ENCODE measurements at regions not wholly inside any gene's neighbourhood (a gene's known extent, or its start where the extent isn't known, plus 50 kb on each side); places are given as distances from the start of the nearest gene placed in this dataset.
"Not testable (repeated sequence)": the region's sequence is repeated elsewhere in the genome, so short reads cannot be mapped to it uniquely, and the experiment has no call there.

- no peak for DNase-seq
- no peaks in the 10 kb centered on the region for H3K27me3 Mint-ChIP-seq
- no peak for ATAC-seq (replicated peaks)
- H3K27ac Mint-ChIP-seq, result no peak overlapping the region
- no peaks in the 10 kb centered on the region for H3K4me1 Mint-ChIP-seq
- no peaks in the 10 kb centered on the region for H3K9me3 Mint-ChIP-seq
- H3K4me3 Mint-ChIP-seq, result no peak overlapping the region
- H3K36me3 Mint-ChIP-seq, result no peaks in the 10 kb centered on the region
These were observed 269.3 kb upstream of the NFIA start for GRCh38 chr1:60813071-60813470.

- DNase-seq (no peak), ATAC-seq (replicated peaks) (no peak)
- no peaks in the 10 kb centered on the region for H3K27me3 Mint-ChIP-seq
- H3K27ac Mint-ChIP-seq, result no peak overlapping the region
- H3K4me1 Mint-ChIP-seq, result no peaks in the 10 kb centered on the region
- H3K36me3 Mint-ChIP-seq, result no peaks in the 10 kb centered on the region
- H3K4me3 Mint-ChIP-seq, result no peak overlapping the region
- peaks cover 9 to 11% of the 10 kb centered on the region in 2 donors for H3K9me3 Mint-ChIP-seq
These were observed 273.0 kb upstream of the NFIA start for GRCh38 chr1:60809204-60809980.

DNA sequence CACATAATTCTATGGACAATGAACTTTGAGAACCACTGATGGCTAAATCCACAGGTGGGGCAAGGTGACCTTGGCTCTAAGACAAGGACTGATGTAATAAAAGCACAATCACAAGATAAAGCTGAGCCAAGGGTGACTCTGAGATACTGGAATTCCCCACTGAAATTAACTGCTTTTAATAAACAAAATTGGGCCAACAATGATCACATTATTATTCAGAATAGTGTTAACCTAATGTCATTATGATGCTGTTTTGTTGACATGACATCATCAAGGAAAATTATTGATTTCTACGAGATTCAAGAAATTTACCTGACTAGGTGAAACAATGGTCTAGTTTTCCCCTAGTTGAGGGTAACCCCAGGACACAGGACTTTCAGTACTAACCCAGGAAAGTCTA lies 273.7 kb upstream of the NFIA start:
- H3K4me3 Mint-ChIP-seq, result no peak overlapping the region
- DNase-seq (no peak), ATAC-seq (replicated peaks) (no peak)
- no peaks in the 10 kb centered on the region for H3K4me1 Mint-ChIP-seq
- H3K27me3 Mint-ChIP-seq, result no peaks in the 10 kb centered on the region
- H3K36me3 Mint-ChIP-seq, result no peaks in the 10 kb centered on the region
- H3K27ac Mint-ChIP-seq, result no peak overlapping the region
- H3K9me3 Mint-ChIP-seq, result peaks cover 9 to 11% of the 10 kb centered on the region in 2 donors

DNA sequence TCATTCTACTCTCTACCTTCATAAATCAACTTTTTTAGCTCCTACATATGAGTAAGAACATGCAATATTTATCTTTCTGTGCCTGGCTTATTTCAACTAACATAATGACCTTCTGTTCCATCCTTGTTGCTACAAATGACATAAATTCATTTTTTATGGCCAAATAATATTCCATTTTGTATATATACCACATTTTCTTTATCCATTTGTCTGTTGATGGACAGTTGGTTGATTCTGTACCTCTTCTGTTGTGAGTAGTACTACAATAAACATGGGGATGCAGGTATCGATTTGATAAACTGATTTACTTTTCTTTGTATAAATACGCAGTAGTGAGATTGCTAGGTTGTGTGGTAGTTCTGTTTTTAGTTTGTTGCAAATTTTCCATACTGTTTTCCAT lies 279.5 kb upstream of the NFIA start:
- no peak for ATAC-seq (replicated peaks)
- DNase-seq, result no peak
- Mint-ChIP-seq H3K4me3 (no peak overlapping the region), H3K27me3 (no peaks in the 10 kb centered on the region), H3K27ac (no peak overlapping the region), H3K9me3 (peaks cover 11 to 15% of the 10 kb centered on the region in 2 donors), H3K36me3 (no peaks in the 10 kb centered on the region), H3K4me1 (no peaks in the 10 kb centered on the region)

- Mint-ChIP-seq H3K36me3 (no peaks in the 10 kb centered on the region), H3K4me3 (no peak overlapping the region), H3K9me3 (peaks cover 0 to 2% of the 10 kb centered on the region in 2 donors), H3K4me1 (no peaks in the 10 kb centered on the region), H3K27ac (no peak overlapping the region), H3K27me3 (no peaks in the 10 kb centered on the region)
- DNase-seq, result no peak
- no peak for ATAC-seq (replicated peaks)
These were observed 285.0 kb upstream of the NFIA start for GRCh38 chr1:60797351-60797750.

GRCh38 chr1:60791226-60791625 lies 291.1 kb upstream of the NFIA start:
- Mint-ChIP-seq H3K27me3 (peaks cover 0 to 3% of the 10 kb centered on the region in 2 donors), H3K4me3 (no peak overlapping the region), H3K4me1 (no peaks in the 10 kb centered on the region), H3K36me3 (no peaks in the 10 kb centered on the region), H3K27ac (no peak overlapping the region), H3K9me3 (no peaks in the 10 kb centered on the region)
- ATAC-seq (replicated peaks), result no peak
- DNase-seq, result no peak

GRCh38 chr1:60773099-60773498 lies 309.3 kb upstream of the NFIA start:
- not testable (repeated sequence) for H3K27ac Mint-ChIP-seq; H3K4me1 Mint-ChIP-seq; H3K36me3 Mint-ChIP-seq; H3K27me3 Mint-ChIP-seq; DNase-seq; ATAC-seq (replicated peaks); H3K4me3 Mint-ChIP-seq
- H3K9me3 Mint-ChIP-seq, result peaks cover 5 to 16% of the 10 kb centered on the region in 2 donors

DNA sequence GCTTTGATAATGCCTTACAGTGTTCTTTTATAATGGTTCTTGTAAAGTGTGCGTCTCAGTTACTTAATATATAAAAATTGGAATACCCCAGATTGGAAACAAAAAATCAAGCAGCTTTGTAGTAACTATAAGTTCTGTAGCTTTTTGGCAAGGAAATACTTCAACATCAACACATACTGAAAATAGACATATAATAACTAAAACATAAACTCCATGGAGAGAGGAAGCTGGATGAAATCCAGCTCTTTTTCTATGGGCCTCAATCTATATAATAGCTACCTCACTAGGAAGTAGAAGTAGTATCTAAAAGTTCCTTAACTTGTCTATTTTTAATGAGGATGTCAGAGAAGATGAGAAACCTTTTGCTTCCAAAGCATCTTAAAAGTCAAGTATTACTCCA lies 313.3 kb upstream of the NFIA start:
- H3K27me3 Mint-ChIP-seq, result peaks cover 0 to 4% of the 10 kb centered on the region in 2 donors
- no peaks in the 10 kb centered on the region for H3K4me1 Mint-ChIP-seq
- H3K36me3 Mint-ChIP-seq, result no peaks in the 10 kb centered on the region
- H3K27ac Mint-ChIP-seq, result no peak overlapping the region
- no peak for DNase-seq
- no peak overlapping the region for H3K4me3 Mint-ChIP-seq
- peaks cover 5 to 13% of the 10 kb centered on the region in 2 donors for H3K9me3 Mint-ChIP-seq
- no peak for ATAC-seq (replicated peaks)

GRCh38 chr1:60765204-60765603 lies 317.2 kb upstream of the NFIA start:
- DNase-seq (no peak), ATAC-seq (replicated peaks) (peak; percentile 41 to 45)
- Mint-ChIP-seq H3K27me3 (peaks cover 0 to 4% of the 10 kb centered on the region in 2 donors), H3K27ac (no peak overlapping the region), H3K36me3 (no peaks in the 10 kb centered on the region), H3K4me3 (no peak overlapping the region), H3K9me3 (peaks cover 0 to 2% of the 10 kb centered on the region in 2 donors), H3K4me1 (no peaks in the 10 kb centered on the region)

DNA sequence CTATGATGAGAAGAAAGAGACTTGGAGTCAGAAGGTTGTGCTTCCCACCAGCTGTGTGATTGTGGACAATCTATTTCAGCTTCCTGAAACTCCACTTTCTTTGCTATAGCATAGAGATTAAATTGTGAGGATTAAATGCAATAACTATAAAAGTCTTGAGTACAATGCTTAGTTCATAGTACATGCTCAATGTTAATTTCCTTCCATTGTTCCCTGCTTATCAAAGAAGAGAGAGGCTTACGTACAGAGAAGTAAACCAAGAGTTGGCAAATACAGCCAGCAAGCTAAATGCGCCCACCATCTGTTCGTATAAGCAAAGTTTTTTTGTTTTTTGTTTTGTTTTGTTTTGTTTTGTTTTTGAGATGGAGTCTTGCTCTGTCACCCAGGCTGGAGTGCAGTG lies 317.9 kb upstream of the NFIA start:
- Mint-ChIP-seq H3K36me3 (no peaks in the 10 kb centered on the region), H3K9me3 (peaks cover 0 to 2% of the 10 kb centered on the region in 2 donors), H3K27ac (no peak overlapping the region), H3K4me1 (no peaks in the 10 kb centered on the region), H3K27me3 (peaks cover 0 to 1% of the 10 kb centered on the region in 2 donors), H3K4me3 (no peak overlapping the region)
- DNase-seq (no peak), ATAC-seq (replicated peaks) (no peak)

DNA sequence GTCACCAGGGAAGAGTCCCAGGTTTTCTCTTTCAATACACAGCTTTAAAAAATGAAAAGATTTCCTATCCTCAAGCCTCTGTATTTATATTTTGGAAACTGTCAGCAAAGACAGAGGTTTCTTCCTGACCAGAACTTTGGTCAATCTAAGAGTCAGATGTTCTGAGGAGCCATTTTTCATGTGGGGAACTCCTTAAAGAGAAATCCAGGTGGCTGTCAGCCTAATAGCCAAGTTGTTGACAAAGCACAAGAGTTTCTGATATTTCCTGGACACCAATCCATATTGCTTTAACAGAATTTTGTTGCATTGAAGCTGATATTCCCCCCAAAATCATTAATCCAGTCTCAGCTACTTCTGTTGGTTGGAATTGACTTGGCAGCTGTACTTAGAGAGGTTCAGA lies 318.6 kb upstream of the NFIA start:
- H3K36me3 Mint-ChIP-seq, result no peaks in the 10 kb centered on the region
- ATAC-seq (replicated peaks), result no peak
- peaks cover 0 to 2% of the 10 kb centered on the region in 2 donors for H3K9me3 Mint-ChIP-seq
- H3K27ac Mint-ChIP-seq, result no peak overlapping the region
- H3K4me3 Mint-ChIP-seq, result no peak overlapping the region
- H3K27me3 Mint-ChIP-seq, result no peaks in the 10 kb centered on the region
- H3K4me1 Mint-ChIP-seq, result no peaks in the 10 kb centered on the region
- no peak for DNase-seq

- Mint-ChIP-seq H3K9me3 (no peaks in the 10 kb centered on the region), H3K4me3 (no peak overlapping the region), H3K27ac (no peak overlapping the region), H3K36me3 (no peaks in the 10 kb centered on the region), H3K27me3 (no peaks in the 10 kb centered on the region), H3K4me1 (no peaks in the 10 kb centered on the region)
- DNase-seq, result no peak
- no peak for ATAC-seq (replicated peaks)
These were observed 319.4 kb upstream of the NFIA start for GRCh38 chr1:60762911-60763310.

DNA sequence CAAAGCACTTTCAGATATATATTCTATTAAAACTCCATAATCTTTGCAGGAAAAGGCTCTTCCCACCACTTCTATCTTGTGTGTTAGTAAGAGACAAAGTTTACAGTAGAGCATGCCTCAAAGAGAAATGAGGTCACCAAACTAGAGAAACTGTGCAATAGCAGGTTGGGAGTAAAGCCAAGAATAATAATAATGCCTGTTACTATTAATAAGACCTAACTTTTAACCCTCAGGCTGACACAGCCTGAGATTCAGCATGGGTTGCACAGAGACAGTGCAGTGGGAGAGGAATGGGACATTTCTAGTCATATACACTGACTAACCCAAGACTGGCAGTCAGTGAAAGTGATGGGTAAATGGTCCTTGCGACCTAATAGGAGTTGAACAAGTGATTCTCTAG lies 320.2 kb upstream of the NFIA start:
- H3K27ac Mint-ChIP-seq, result no peak overlapping the region

DNA sequence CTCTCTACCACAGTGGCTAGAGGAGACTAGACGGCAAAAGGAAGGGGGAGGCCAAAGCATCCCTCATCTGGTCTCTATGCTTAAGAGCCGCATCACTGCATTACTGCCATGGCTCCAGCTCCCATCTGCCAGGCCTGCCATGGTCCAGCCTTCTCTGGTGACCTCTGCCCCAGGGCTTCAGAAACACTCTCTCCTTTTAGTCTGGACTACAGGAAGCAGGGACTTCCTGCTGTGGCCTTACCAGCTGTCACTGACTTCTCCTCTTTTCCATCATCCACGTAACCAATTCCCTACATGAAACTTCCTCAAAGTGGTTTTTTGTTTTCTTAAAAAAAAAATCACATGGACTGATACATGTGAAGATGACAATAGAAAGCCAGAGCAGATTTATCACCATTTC lies 323.1 kb upstream of the NFIA start:
- no peaks in the 10 kb centered on the region for H3K36me3 Mint-ChIP-seq

More for the DNA sequence above, 320.2 kb upstream of the NFIA start:
- Mint-ChIP-seq H3K36me3 (no peaks in the 10 kb centered on the region), H3K4me3 (no peak overlapping the region), H3K4me1 (no peaks in the 10 kb centered on the region), H3K9me3 (no peaks in the 10 kb centered on the region), H3K27me3 (no peaks in the 10 kb centered on the region)
- DNase-seq (no peak), ATAC-seq (replicated peaks) (no peak)

GRCh38 chr1:60757485-60757884 lies 324.9 kb upstream of the NFIA start:
- no peaks in the 10 kb centered on the region for H3K9me3 Mint-ChIP-seq
- no peak overlapping the region for H3K4me3 Mint-ChIP-seq
- ATAC-seq (replicated peaks) (no peak), DNase-seq (no peak)
- H3K27ac Mint-ChIP-seq, result no peak overlapping the region
- H3K27me3 Mint-ChIP-seq, result no peaks in the 10 kb centered on the region
- no peaks in the 10 kb centered on the region for H3K4me1 Mint-ChIP-seq
- no peaks in the 10 kb centered on the region for H3K36me3 Mint-ChIP-seq

More for the DNA sequence above, 323.1 kb upstream of the NFIA start:
- DNase-seq, result no peak
- H3K4me3 Mint-ChIP-seq, result no peak overlapping the region
- no peak for ATAC-seq (replicated peaks)
- no peaks in the 10 kb centered on the region for H3K9me3 Mint-ChIP-seq
- no peaks in the 10 kb centered on the region for H3K27me3 Mint-ChIP-seq
- no peaks in the 10 kb centered on the region for H3K4me1 Mint-ChIP-seq
- H3K27ac Mint-ChIP-seq, result no peak overlapping the region

Data from stimulated activated naive B cell treated with anti-CD40 and anti-IgM and Interleukin-4, amounts not matched to agents 10 μg/mL and 1 μg/mL and 100 μg/mL, for 72 hours (primary cell).